Endothelial cell of umbilical vein (primary cell): ENCODE measurements at regions not wholly inside any gene's neighbourhood (a gene's known extent, or its start where the extent isn't known, plus 50 kb on each side); places are given as distances from the start of the nearest gene placed in this dataset.

ENCODE experiments used
- BruUV-seq: library from RNA; stranded (reverse); fragments of 400-500 nt; replicated peaks from 2 replicates; lab custom pipeline; 2021; lab: Mats Ljungman, UMichigan
- CTCF ChIA-PET: fragments of 300-600, 350-600 bp; sonication (Branson Sonifier 250); formaldehyde crosslinking; loops from one replicate; lab custom pipeline; 2021; ENCODE audit warnings: antibody characterized with exemption, inconsistent platforms; lab: Charles Lee
- POLR2A ChIA-PET: fragments of 300-600, 350-600 bp; sonication (Branson Sonifier 250); formaldehyde crosslinking; loops from one replicate; lab custom pipeline; 2021; ENCODE audit warnings: antibody characterized with exemption, inconsistent platforms; lab: Charles Lee
- DNase-seq: peaks from one replicate; pipeline ENCODE4 v3.0.0-alpha.2; 2011; ENCODE audit warnings: low read depth, low spot score
- FAIRE-seq: peaks from 2 replicates; lab custom pipeline; 2011; peaks lifted over from hg19 to GRCh38; lab: Jason Lieb, UNC
- H2AFZ ChIP-seq: 2 replicates; pipeline ENCODE4 v1.6.0; 2012; ENCODE audit warnings: low read depth, low read length, control low read depth, inconsistent platforms
- H3K27ac ChIP-seq: 2 replicates; pipeline ENCODE4 v1.5.1; 2011; ENCODE audit warnings: low read depth, mild to moderate bottlenecking, control low read depth, low read length, moderate library complexity; ENCODE audit not compliant: insufficient read depth
- H3K27me3 ChIP-seq, 2 experiments: 2 replicates each; pipeline versions ENCODE4 v1.6.0 to v1.6.1; 2011; ENCODE audit warnings: low read length in 2 of 2, mixed read lengths in 1 of 2; ENCODE audit not compliant: control insufficient read depth in 2 of 2, insufficient read depth in 2 of 2
- H3K36me3 ChIP-seq, 2 experiments: 2 replicates in 1 of 2; 3 replicates in 1 of 2; pipeline ENCODE4 v1.5.1; 2011; ENCODE audit warnings: low read length in 2 of 2, mild to moderate bottlenecking in 1 of 2, moderate library complexity in 1 of 2; ENCODE audit not compliant: control insufficient read depth in 2 of 2, insufficient read depth in 2 of 2; ENCODE audit errors: extremely low read depth in 1 of 2
- H3K4me1 ChIP-seq: 3 replicates; pipeline ENCODE4 v1.5.1; 2011; ENCODE audit warnings: mild to moderate bottlenecking, low read length; ENCODE audit not compliant: control insufficient read depth, insufficient read depth; ENCODE audit errors: extremely low read depth
- H3K4me2 ChIP-seq: 2 replicates; pipeline ENCODE4 v1.6.1; 2011; ENCODE audit warnings: low read length, control low read depth, mixed read lengths; ENCODE audit not compliant: insufficient read depth
- H3K4me3 ChIP-seq, 3 experiments: fragments of 200-600 bp in 1 of 3; sonication (generic), shearing (Covaris generic) in 1 of 3; replicated peaks in 1 of 3; 2 replicates each; pipeline ENCODE4 v1.5.1; 2011 to 2016; ENCODE audit warnings: control low read depth in 3 of 3, low read length in 3 of 3, mild to moderate bottlenecking in 2 of 3, inconsistent platforms in 1 of 3, low read depth in 1 of 3, moderate library complexity in 1 of 3; ENCODE audit not compliant: insufficient read depth in 1 of 3
- H3K79me2 ChIP-seq: 2 replicates; pipeline ENCODE4 v1.6.0; 2012; ENCODE audit warnings: low read length, inconsistent platforms; ENCODE audit not compliant: control insufficient read depth, insufficient read depth
- H3K9ac ChIP-seq: replicated peaks from 2 replicates; pipeline ENCODE3; 2011; ENCODE audit warnings: low read length, control low read depth; ENCODE audit not compliant: insufficient read depth; ENCODE audit errors: extremely low read depth
- H3K9me1 ChIP-seq: replicated peaks from 3 replicates; pipeline ENCODE4 v1.6.0; 2011; ENCODE audit warnings: mild to moderate bottlenecking, low read length; ENCODE audit not compliant: control insufficient read depth, insufficient read depth; ENCODE audit errors: extremely low read depth
- H3K9me3 ChIP-seq: replicated peaks from 2 replicates; pipeline ENCODE4 v1.5.1; 2012; ENCODE audit warnings: low read length, inconsistent platforms; ENCODE audit not compliant: control insufficient read depth, insufficient read depth
- H4K20me1 ChIP-seq: replicated peaks from 2 replicates; pipeline ENCODE3; 2011; ENCODE audit warnings: mild to moderate bottlenecking, low read length; ENCODE audit not compliant: control insufficient read depth, insufficient read depth; ENCODE audit errors: extremely low read depth
- EZH2 ChIP-seq: IDR thresholded peaks from 2 replicates; pipeline ENCODE4 v1.6.1; 2012; ENCODE audit warnings: borderline replicate concordance, low read depth, mild to moderate bottlenecking, moderate library complexity, low read length, inconsistent platforms; ENCODE audit not compliant: severe bottlenecking
- FOS ChIP-seq: IDR thresholded peaks from 2 replicates; pipeline ENCODE4 v1.6.1; 2011; ENCODE audit warnings: mild to moderate bottlenecking, low read length, moderate library complexity, borderline replicate concordance; ENCODE audit not compliant: insufficient read depth
- GATA2 ChIP-seq: IDR thresholded peaks from 2 replicates; pipeline ENCODE4 v1.7.0; 2011; ENCODE audit warnings: low read depth, mild to moderate bottlenecking, moderate library complexity, mixed read lengths, low read length; ENCODE audit not compliant: insufficient read length, insufficient read depth
- JUN ChIP-seq: IDR thresholded peaks from 2 replicates; pipeline ENCODE4 v1.6.1; 2011; ENCODE audit warnings: borderline replicate concordance, low read depth; ENCODE audit not compliant: insufficient read length, insufficient read depth
- MYC ChIP-seq: IDR thresholded peaks from one replicate; pipeline ENCODE4 v1.6.1; 2011; ENCODE audit warnings: mild to moderate bottlenecking, low read depth, low read length
- POLR2A ChIP-seq: IDR thresholded peaks from 2 replicates; pipeline ENCODE4 v1.6.1; 2012; ENCODE audit warnings: low read depth, mild to moderate bottlenecking, control low read depth, low read length
- POLR2AphosphoS5 ChIP-seq: IDR thresholded peaks from 2 replicates; pipeline ENCODE4 v1.6.1; 2012; ENCODE audit warnings: low read depth, mild to moderate bottlenecking, control low read depth, low read length, moderate library complexity; ENCODE audit not compliant: insufficient read depth
- dilution Hi-C: fragments of 300-500 bp; cut with MboI; formaldehyde crosslinking; loops from one replicate; pipeline ENCODE4 v1.15.0; 2019; ENCODE audit warnings: low sequenced_read_pairs; ENCODE audit not compliant: extremely low pct_ligation_motif_present
- intact Hi-C: fragments of 100-400 bp; cut with micrococcal nuclease; formaldehyde crosslinking; loops from one replicate; pipeline ENCODE4 v1.10.0; 2022
- TF ChIP-seq, protein P1 (sequence below): IDR thresholded peaks from 2 replicates; pipeline ENCODE4 v1.6.1; 2011; ENCODE audit not compliant: insufficient read depth, insufficient read length
- TF ChIP-seq, protein P2 (sequence below), 2 donors: IDR thresholded peaks; 1 replicate in 1 of 2; 2 replicates in 1 of 2; pipeline ENCODE4 v1.5.1; 2011; ENCODE audit warnings: low read length in 2 of 2, mild to moderate bottlenecking in 2 of 2, moderate library complexity in 2 of 2, control low read depth in 1 of 2, inconsistent platforms in 1 of 2, low read depth in 1 of 2; ENCODE audit not compliant: insufficient read depth in 1 of 2; ENCODE audit errors: extremely low read depth in 1 of 2

DNA sequence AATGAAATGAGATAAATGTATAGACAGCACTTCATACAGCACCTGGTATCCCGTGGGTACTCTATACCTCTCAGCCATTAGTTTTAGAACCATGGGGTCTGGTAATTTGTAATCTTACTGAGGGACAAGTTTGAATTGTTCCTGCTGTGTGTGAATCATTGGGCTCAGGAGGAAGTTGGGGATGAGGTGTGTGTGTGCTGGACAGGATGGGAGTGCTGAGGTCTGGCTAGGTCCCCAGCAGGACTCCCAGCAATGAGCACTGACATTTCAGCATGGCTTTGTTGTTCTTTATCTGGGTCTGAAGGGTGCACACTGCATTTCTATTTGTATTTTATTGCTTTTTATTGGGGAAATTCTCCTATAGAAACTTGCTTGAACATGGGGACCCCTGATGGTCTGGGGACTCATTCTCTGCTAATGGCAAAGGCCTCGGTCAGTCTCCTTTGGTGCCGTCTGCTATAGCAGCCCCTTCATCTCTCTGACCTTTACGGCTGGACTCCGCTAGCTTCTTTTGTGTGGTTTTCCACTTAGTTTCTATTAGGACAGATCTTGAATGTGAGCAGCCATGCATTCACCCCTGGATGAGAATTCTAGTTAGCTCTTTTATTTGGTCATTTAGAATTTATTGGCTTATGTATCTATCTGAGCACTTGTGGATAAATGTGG, 98.1 kb downstream of the SREK1 start:
- H3K9me3 ChIP-seq, result no peaks in the 10 kb centered on the region
- intact Hi-C loops, result no loop called here
- dilution Hi-C loops, result no loop called here
- H3K9ac ChIP-seq, result no peak overlapping the region
- ChIA-PET CTCF (no interaction called here), POLR2A (interaction anchor here (0.6 kb wide), 1 partner anchor 450 kb away, joined by 3 read pairs; no protein-coding TSS in a partner anchor)
- BruUV-seq, result no TSS peak
- H3K4me1 ChIP-seq, result no peaks in the 10 kb centered on the region
- DNase-seq (no peak), FAIRE-seq (no peak)
- H3K4me2 ChIP-seq, result no peak overlapping the region
- H3K4me3 ChIP-seq, result no peak overlapping the region
- no peaks in the 10 kb centered on the region for H3K9me1 ChIP-seq
- no peak overlapping the region for H2AFZ ChIP-seq
- TF ChIP-seq, protein P1, sequence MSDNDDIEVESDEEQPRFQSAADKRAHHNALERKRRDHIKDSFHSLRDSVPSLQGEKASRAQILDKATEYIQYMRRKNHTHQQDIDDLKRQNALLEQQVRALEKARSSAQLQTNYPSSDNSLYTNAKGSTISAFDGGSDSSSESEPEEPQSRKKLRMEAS, result no peak
- TF ChIP-seq FOS (no peak), EZH2 (no peak), POLR2AphosphoS5 (no peak), JUN (no peak), POLR2A (no peak), GATA2 (no peak), MYC (no peak)
- TF ChIP-seq, protein P2, sequence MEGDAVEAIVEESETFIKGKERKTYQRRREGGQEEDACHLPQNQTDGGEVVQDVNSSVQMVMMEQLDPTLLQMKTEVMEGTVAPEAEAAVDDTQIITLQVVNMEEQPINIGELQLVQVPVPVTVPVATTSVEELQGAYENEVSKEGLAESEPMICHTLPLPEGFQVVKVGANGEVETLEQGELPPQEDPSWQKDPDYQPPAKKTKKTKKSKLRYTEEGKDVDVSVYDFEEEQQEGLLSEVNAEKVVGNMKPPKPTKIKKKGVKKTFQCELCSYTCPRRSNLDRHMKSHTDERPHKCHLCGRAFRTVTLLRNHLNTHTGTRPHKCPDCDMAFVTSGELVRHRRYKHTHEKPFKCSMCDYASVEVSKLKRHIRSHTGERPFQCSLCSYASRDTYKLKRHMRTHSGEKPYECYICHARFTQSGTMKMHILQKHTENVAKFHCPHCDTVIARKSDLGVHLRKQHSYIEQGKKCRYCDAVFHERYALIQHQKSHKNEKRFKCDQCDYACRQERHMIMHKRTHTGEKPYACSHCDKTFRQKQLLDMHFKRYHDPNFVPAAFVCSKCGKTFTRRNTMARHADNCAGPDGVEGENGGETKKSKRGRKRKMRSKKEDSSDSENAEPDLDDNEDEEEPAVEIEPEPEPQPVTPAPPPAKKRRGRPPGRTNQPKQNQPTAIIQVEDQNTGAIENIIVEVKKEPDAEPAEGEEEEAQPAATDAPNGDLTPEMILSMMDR (IDR thresholded peaks at IDR 0.05; ENCODE audit: extremely low read depth in 1 of 2, insufficient read depth in 1 of 2, low read depth in 1 of 2, low read length in 2 of 2), result no peak
- H3K36me3 ChIP-seq, result no peaks in the 10 kb centered on the region
- no peaks in the 10 kb centered on the region for H4K20me1 ChIP-seq
- no peak overlapping the region for H3K27ac ChIP-seq
- H3K27me3 ChIP-seq, result peaks cover 0 to 6% of the 10 kb centered on the region in 2 experiments
- H3K79me2 ChIP-seq, result no peaks in the 10 kb centered on the region
